CD4-positive, alpha-beta T cell treated with Interleukin-10 for 1 hour (primary cell): ENCODE measurements at regions not wholly inside any gene's neighbourhood (a gene's known extent, or its start where the extent isn't known, plus 50 kb on each side); places are given as distances from the start of the nearest gene placed in this dataset.

Experiments used
- DNase-seq: peaks from one replicate; pipeline ENCODE4 v3.0.0-alpha.2; 2020

- peak; percentile 54 for DNase-seq
Measured at GRCh38 chr1:172895050-172895460, 155.7 kb downstream of the TNFSF18 start.

- DNase-seq: no peak
Measured at GRCh38 chr1:172895761-172896160, 155.0 kb downstream of the TNFSF18 start.

DNA sequence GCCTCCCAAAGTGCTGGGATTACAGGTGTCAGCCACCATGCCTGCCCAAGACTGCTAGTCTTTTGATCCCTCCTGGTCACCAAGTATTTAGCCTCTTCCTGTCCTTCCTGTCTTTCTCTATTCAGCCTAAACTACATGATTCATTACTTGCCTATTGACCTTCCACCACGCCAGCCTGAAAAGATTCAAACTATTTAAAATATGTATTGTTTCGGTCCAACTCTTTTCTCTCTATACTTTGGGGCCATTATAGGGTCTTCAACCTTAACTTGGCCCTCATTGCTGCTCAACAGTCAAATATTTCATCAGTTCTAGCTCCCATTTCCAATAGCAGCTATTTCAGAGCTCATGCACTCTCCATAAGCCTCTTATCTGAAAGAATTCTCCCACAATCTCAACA, 153.0 kb downstream of the TNFSF18 start:
- DNase-seq: no peak

GRCh38 chr1:172898866-172899265, 151.9 kb downstream of the TNFSF18 start:
- DNase-seq: no peak

DNA sequence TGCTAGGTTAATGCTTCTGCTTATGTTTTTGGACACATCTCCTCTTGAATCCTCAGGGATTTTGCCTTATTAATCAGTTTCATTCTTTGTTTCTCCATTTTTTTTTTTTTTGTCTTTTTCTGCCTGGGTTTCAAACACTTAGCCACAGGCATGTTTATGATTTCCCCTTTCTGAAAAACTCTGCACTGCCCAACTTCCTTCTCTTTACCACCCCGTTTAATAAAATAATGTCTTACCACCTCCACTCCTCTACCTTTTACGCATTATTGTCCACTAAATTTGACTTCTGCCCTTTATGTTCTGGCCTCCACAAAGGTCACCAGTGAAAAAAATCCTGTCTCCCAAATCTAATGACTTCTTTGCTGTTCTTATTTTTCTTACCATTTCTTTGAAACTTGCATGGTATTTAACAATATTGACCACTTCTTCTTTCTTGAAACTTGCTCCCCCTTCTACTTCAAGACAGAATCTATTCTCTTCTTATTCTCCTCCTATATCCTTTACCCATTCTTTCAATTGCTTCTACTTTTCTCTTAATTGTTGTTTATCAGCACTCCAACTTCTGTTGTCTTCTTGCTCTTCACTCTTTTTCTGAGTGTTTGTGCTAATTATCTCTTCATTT, 150.3 kb downstream of the TNFSF18 start:
- DNase-seq: no peak

GRCh38 chr1:172902200-172902599, 148.5 kb downstream of the TNFSF18 start:
- DNase-seq: no peak

DNA sequence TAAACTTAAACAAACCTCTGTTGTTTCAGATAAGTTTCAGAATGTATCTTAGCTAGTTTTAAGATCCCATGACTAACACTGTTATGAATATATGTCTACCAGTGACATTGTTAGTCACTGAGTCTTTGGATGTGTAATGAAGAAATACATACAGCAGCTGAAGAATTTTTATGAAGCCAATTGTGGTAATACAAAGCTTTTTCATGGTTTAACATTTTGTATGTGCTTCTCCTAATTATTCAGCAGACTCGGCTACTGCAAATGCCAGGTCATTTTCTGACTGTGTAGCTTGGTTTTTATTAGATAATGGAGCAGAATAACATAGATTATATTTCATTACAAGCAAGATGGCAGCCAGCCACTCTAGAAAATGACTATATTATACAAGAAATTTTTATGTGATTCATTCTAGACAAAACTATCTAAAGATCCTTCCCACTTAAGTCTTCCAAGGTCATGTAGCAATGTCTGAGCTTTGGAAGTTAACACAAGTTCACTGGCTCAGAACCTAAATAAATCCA, 147.8 kb downstream of the TNFSF18 start:
- DNase-seq: no peak

DNA sequence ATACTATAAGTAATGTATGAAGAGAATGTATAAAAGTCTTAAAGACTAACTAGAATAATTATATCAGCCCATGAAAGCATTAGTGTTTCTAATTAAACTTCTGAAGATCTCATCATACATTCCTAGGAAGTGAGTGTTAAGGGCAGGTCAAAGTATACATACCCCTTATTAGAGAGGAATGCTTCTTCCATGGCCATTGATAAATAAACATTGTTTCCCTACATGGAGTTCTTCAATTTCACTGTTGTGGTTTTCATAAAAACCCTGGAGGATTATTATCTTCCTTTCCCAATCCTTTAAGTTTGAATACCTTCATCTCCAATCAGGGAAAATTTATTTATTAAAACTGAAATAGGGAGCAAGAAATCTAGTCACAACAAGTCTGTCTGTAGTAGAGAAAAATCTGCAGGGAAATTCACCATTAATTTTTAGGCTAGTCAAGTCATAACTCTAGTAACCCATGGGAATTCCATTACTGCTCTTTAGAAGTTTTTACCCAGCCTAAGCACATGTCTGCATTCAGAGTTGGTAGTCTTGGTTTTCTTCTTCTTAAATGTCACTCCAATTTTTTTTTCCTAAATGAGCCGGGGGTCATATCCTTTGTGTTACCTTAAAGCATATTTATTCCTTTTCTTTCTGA, 147.0 kb downstream of the TNFSF18 start:
- no peak for DNase-seq

DNA sequence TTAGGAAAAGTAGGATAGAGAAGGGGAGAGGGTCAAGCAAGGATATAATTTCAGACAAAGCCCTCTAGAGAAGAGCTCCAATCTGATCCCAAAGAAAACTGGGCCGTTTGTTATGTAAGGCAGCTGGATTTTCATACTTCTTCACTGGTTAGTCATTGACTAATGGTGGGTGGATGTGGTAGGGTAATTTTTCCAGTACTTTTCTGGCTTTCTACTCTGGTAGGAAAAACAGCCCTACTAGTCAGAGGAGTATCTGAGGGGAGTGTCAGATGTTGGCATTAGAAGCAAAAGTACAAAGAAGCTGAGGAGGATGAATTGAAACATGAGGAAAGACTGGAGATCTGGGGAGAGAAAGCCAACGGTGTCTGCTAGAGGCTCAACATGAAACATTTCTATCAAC, 145.3 kb downstream of the TNFSF18 start:
- DNase-seq: no peak

GRCh38 chr1:172906778-172907592, 143.8 kb downstream of the TNFSF18 start:
- peak; percentile 39 for DNase-seq

DNA sequence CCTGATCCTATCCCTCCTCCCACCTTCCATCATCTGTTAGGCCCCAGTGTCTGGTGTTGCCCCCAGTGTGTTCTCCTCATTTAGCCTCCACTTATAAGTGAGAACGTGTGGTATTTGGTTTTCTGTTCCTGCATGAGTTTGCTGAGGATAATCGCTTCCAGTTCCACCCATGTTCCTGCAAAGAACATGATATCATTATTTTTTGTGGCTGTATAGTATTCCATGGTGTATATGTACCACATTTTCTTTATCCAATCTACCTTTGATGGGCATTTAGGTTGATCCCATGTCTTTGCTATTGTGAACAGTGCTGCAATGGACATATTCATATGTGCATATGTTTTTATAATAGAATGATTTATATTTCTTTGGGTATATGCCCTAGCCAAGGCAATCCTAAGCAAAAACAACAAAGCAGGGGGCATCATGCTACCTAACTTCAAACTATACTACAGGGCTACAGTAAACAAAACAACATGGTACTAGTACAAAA, 142.9 kb downstream of the TNFSF18 start:
- no peak for DNase-seq

DNA sequence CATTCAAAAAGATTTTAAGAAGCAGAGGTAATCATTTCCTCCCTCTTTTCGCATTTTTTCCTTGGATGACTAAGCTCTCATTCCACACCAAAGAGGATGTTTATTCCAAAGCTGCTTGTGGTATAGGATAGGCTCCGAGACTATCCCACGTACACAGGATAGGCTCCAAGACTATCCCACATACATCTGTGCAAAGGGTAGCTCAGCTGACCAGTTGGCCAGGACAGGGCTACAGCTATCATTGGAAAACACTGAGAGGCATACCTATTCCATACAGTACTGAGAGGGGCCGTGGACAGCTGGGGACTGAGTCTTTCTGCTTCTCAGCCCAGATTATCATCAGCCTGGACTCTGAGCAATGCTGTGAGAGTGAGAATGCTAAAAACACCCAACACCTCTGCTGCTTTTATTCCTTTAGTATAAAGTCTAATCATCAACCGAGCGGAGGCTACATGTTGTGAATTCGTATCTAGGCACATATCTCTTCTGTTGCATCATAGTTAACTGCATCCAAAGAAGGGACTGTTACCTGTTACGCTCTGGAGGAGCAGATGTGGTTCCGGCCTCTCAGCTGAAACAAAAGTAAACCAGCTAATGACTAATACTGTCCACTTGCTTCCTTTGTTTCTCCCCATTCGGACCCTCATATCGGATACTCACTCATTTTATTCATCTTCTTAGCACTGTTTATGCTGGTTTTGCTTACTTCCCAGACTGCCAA, 141.0 kb downstream of the TNFSF18 start:
- DNase-seq: no peak

GRCh38 chr1:172912765-172913260, 137.9 kb downstream of the TNFSF18 start:
- no peak for DNase-seq

DNA sequence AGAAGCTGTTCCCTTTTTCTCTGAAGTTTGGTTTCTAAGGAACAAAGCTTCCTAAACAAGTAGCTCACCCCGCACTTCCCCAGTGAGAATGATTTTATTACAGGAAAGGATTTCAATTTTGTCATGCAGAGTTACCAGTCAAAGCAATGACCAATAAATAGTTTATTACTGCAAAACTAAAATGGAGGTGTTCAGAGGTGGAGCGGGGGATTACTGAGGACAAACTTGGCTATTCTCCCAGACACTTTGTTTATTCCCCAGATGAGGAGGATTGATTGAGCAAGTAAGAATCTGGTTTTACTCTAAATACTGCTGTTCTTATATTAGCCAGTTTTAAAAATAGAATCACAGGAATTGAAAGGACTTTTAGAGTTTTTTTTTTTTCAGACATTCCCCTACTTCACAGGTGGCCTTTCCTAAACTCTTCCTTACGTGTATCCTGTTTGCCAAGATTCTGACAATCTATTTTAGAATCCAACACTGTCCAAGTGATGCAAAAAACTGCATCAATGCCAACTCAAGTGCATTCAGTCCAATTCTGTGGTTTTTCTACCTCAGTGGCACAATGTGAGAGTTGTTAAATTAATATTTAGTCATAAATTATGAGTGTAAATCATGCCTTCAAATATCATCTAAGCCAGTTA, 136.1 kb downstream of the TNFSF18 start:
- DNase-seq: no peak

DNA sequence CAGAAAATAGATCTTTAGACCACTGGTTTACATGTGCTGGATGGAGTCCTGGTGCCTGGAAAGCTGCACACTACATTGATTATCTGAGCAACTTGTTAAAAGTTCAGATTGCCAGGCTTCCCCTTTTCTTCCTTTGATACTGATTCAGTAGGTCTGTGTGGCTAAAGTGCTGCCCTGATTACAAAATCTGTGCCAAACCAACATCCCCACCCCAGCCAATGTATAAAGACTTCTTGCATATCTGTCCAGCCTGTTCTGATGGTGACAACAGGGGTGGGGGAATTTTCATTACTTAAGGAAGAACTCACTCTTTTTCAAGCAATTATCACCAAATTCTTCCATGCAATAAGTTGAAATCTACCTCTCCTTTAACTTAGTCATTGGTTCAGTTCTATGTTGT, 135.5 kb downstream of the TNFSF18 start:
- no peak for DNase-seq

- DNase-seq: no peak
Measured at GRCh38 chr1:172916116-172916515, 134.6 kb downstream of the TNFSF18 start.

- no peak for DNase-seq
Measured at GRCh38 chr1:172917972-172918371, 132.8 kb downstream of the TNFSF18 start.

- no peak for DNase-seq
Measured at GRCh38 chr1:172918478-172918877, 132.3 kb downstream of the TNFSF18 start.

GRCh38 chr1:172926070-172926469, 124.7 kb downstream of the TNFSF18 start:
- no peak for DNase-seq

DNA sequence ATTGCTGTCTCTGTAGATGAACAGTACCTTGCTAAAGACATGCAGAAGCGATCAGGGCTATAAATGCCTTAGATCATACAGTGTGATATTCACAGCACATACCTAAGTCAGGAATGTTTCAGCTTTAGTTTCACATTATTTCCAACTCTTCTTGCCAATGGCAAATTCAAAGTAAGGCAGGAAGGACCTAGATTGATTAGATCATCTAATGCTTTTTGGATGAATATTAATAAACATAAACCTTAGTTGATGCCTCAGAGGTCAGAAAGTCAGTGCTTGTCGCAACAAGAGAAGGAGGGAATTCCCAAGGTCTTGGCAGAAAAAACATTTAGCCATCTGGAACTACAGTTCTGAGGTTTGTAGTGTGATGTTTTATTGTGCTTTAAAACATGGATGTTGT, 122.3 kb downstream of the TNFSF18 start:
- no peak for DNase-seq

DNA sequence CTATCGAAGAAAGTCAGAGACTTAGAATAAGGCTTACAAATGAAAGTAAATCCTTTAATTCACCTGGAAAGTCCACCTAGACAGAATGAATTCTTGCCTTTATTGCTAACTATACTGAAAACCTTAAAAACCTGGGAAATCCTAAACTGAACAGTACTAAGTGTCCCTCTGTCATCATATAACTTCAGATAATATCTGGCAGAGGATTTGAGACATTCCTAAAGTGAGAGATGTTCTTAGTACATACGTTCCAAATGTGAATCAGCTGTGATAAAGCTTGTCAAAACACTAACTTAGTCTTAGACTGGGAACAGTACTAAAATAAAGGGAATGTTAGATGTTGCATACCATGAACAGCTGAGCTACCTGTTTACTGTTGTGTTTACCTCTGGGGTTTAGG, 121.7 kb downstream of the TNFSF18 start:
- no peak for DNase-seq

DNA sequence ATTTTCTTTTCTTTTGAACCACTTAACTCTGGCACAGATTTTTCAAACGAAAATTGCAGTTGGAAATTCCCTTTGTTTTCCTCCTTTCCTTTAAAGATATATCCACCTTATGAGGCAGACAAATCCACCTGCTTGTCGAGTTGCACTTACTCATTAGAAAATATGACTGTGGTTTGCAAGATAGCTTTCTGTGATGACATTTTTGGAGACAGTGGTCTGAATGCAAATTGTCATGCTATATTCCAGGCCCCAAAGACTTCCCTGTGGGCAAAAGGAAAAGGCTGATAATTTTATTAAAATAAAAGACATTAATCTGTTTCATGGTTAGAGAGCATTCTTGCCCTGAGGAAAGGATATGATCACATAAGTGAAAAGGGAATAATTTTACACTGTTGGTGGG, 120.6 kb downstream of the TNFSF18 start:
- DNase-seq: no peak
